Endometrial microvascular endothelial cells (primary cell): ENCODE measurements at regions not wholly inside any gene's neighbourhood (a gene's known extent, or its start where the extent isn't known, plus 50 kb on each side); places are given as distances from the start of the nearest gene placed in this dataset.

Source experiments
- in situ Hi-C: cut with HindIII; loops from 2 replicates; pipeline ENCODE4 v1.10.0; 2017; ENCODE audit warnings: low sequenced_read_pairs, low pct_unique_long_range_greater_than_20kb; ENCODE audit errors: inconsistent ontology term

DNA sequence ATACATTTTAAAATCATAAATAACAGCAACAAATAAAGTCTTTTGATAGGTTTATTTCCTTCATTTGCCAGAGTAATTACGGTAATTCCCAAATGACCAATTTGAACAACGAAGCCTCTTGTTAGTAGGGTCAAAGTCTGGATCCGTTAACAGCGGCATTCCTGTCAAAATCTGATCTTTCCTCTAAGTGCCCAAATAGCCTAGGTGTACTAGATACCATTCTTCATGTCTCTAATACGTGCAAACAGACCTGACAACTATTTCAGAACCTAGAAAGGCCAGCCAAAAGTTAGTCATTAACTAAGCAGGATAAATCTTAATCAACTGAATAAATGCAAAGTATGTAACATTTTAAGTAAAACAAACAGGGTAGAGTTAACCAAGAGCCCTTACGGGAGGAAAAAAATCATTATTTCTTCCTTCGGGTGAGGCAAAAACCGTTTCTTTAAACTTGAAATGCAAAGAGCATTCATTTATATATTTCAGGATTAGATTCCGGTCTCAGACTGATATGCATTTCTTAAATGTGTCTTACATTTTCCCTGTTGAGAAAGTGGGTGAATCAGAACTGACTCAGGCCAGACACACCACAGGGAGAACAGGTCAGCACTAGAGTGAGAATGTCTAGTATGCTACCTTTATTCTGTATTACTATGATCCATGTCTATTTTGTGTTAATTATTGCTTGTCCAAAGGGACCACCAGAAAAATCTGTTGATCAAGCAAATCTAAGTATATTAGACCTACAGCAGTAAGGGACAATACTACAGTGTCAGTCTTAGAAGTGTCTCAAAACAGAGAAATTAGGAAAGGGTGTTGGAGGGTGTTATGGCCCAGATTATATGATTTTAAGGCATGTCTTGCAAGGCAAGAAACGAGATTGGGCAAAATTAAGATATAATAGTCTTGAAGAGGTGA, 141.5 kb upstream of the NDUFV2 start:
- in situ Hi-C loops: no loop called here

DNA sequence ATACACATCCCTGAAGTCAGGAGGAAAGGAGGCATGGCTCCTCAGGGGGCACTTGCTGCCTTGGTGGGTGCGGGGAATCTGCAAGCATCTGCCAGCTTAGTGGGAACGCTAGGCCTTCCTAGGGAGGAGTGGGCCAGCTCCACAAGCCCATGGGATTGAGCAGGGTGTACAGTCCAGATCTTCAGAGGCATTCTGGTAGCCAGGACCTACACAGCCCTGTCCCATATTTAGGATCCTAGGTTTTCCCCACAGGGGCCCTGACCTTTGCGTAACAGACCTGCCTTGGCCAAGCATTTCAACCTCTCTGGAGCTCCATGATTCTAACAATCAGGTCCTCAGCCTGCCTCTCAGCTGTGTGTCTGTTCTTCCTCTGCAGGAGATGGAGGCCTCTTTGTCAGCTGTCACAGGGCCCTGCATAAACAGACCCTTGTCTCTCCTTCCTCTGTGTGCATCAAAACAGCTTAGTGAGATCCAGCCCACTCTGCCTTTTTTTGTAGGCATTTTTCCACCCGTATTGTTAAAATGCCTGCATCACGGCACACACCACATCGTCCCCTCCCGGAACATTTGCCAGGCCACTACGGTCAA, 140.2 kb upstream of the NDUFV2 start:
- in situ Hi-C loops: no loop called here

DNA sequence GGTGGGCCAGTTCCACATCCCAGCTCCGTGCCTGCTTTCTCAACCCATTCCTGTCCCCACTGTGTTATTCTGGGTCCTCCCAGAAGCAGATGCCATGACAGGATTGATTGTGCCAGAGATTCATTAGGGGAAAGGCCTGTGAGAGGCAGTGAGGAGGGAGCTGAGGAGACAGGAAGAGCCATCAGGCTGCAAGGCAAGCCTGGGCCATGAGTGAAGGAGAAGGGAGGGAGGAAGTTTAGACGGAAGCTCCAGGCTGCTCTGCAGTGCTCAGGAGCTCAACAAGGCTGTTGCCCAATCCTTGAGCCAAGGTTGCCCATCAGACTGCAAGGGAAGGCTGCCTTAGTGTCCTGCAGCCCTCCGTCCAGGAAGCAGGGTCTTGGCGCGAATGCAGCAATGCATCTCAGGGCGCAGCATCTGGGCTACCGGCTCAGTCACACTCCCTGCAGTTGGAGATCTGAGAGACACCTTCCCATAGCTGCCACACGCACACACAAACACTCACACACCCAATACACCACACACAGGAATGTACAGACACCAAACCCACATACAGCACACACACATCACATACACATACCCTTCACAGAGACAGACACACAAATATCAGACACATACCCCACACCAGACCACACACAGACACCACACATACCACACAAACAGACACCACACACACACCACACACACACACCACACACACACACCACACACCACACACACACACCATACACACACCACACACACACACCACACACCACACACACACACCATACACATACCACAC, 139.5 kb upstream of the NDUFV2 start:
- in situ Hi-C loops: no loop called here

DNA sequence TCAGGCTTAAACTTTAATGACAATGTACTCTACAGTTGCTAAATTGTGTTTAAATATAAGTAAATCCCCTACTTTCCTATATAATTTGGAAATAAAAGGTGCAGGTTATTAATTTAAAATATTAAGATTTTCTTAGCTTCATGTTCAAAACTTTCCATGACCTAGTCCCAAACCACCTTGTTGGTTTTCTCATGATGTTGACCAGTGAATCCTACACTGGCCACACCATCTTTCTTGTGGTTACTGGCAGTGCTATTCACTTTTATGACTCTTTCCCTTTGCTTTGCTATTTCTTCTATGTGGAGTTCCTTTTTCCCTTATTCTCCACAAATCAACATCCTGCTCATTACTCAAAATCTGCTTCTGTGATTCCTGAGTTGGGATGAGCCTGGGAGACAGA, 138.6 kb upstream of the NDUFV2 start:
- in situ Hi-C loops: no loop called here

DNA sequence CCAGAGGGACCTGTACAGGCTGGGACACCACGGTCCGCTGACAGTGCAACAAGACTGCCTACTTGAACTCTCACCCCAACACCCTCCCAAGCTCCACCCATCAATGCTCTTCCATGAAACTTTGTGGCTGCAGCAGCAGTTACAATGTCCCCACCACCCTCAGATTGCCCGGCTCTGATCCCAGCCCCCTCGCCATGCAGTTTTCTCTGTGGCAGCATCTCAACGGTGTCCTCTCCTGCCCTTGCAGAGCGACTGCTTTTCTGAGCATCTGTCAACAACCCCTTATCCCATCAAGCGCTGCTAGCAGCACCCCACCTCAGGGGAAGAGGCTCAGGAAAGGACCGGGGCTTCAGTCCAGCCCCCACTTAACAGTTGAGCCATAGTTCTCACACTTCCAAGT, 137.1 kb upstream of the NDUFV2 start:
- in situ Hi-C loops: no loop called here

DNA sequence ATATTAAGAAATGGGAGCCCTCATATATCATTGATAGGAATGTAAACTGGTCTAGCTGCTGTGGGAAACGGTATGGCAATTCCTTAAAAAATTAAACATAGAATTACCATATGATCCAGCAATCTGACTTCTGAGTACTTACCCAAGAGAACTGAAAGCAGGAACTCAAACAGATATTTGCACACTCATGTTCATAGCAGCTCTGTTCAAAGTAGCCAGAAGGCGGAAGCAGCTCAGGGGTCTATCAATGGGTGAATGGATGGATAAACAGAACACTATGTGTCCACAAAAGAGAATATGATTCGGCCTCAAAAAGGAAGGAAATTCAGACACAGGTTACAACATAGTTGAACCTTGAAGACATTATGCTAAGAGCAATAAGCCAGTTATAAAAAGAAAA, 135.7 kb upstream of the NDUFV2 start:
- in situ Hi-C loops: no loop called here

DNA sequence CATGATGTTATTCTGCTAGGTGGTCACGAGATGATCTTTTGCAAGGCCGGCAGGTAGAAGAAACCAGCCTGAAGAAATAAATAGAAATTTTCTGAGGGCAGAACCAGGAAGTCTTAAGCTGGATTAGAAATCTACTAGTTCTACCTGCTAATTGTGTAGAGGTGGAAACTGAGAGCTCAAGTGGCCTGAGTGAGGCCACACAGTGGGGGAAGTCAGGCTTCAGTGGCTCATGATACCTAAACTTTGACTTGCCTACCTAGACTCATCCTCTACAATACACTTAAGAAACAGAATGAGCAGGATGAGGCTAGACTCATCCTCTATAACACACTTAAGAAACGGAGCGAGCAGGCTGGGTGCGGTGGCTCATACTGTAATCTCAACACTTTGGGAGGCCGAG, 134.9 kb upstream of the NDUFV2 start:
- in situ Hi-C loops: no loop called here

DNA sequence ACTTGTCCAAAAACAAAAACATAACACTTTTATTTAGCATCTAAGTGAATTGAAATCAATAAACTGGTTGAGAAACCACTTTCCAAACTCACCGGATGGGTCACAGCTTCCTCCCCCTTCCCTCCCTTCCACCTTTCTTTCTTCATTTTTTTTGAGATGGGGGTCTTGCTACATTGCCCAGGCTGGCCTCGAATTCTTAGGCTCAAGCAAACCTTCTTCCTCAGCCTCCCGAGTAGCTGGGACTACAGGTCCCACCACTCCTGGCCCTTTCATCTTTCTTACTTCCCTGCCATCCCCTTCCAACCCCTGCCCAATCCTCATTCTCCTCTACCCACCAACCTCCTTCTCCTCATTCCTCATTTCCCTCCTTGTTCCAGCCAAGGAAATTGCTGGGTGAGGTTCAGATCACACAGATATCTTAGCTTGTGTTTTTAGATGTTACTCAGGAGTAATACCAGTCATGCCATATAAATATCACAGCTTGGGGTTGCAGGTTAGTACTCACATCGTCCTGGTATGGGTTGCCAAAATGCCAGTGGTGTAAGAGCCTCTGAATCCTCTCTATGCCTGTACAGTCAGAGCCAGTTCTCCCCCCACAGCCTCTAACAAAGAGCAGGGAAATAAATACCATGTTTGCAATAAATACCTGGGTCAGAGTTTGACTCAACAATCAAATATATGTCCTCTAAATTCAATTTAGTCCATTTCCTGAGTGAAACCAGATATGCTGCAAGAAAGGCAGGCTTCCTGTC, 132.7 kb upstream of the NDUFV2 start:
- in situ Hi-C loops: no loop called here

DNA sequence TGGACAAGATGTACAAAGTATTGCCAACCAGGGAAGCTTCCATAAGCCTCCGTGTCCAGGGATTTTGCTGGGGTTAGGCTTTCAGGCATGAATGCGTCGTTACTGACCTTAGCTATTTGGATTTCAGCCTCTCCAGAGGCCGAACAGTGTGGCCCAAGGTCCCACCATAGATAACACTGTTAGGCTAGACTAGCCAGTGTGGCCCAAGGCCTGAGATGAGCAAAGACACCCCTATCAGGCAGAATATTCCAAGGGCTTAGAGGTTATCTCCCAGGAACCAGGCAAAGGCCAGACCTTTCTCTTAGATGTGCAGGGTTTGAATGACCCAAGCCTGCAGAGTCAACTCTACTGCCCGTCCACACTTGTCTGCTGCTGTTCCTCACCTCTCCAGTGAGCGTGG, 131.7 kb upstream of the NDUFV2 start:
- in situ Hi-C loops: no loop called here

DNA sequence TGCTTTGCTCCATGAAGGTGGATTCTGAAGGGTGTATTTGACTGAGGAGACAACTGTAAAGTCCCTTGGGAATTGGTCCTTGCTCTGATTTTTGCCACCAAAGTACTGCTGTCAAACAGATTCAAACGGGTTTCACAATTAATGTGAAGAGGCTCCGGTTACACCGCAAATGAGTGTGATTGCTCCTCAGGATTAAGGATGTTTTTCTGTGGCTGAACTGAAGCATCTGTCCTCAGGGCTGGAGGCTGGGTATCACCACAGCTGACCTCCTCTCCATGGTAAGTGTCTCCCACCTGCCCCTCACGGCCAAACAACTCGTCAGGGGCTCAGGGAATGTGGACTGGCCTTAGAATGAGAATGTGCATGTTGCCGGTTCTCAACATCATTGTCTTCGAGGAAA, 130.4 kb upstream of the NDUFV2 start:
- in situ Hi-C loops: no loop called here

DNA sequence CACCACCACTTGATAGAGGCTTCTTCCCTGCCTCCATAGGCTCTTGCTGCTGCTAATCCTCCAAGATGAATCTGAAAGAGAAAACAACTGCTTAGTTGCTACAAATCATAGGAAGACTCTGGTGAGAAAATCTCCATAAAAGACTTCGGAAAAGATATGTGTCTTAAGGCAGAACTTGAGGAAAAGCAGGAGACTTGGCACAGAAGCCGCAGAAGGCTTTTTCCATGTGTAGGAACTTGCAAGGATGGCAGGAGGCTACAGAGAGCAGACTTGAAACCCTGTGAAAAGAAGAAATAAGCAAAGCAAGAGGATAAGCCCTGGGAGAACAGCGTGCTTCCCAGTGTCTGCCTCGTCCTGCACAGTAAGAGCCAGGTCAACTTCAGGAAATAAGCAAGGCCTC, 128.2 kb upstream of the NDUFV2 start:
- in situ Hi-C loops: no loop called here

DNA sequence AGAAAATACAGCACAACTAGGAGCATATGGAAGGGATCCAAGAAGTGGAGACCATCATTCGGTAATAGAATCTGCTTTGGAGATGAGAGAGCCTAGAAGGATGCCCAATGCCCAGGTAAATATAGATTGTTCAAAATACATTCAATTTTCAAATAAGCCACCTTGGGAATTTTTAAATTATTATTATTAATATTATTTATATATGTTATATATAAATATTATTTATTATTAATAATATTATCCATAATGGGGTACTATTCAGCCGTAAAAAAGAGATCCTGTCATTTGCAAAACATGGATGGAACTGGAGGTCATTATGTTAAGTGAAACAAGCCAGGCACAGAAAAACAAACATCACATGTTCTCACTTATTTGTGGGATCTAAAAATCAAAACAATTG, 127.8 kb upstream of the NDUFV2 start:
- in situ Hi-C loops: no loop called here

DNA sequence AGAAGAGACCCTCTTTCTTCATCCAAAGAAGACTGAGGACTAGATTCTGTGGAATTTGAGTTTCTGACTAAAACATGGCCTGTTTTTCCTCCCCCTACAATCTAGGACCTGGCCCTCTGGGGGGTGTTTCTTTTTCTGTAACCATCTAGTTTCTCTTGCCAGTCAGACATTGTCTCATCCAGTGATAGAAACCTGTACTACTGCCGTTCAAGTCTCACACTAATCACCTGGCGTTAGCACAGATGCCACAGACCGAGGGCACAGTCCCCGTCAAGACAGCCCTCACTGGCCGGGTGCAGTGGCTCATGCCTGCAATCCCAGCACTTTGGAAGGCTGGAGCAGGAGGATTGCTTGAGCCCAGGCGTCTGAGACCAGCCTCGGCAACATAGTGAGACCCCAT, 126.9 kb upstream of the NDUFV2 start:
- in situ Hi-C loops: no loop called here

DNA sequence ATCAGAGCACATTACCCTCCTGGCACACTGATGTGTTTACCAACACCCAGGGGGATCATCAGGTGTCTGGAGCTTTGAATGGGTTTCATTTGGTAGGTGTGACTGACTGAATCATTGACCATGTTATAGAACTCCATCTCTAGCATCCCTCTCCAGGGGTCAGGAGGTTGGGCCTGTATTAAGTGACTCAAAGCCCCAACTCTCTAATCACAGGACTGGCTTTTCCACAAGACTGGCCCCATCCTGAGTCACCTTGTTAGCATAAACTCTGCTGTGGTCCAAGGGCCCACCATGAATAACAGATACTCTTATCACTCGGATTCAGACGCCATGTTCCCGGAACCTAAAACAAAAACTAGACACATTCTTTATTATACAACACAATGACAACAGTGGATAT, 125.9 kb upstream of the NDUFV2 start:
- in situ Hi-C loops: no loop called here

DNA sequence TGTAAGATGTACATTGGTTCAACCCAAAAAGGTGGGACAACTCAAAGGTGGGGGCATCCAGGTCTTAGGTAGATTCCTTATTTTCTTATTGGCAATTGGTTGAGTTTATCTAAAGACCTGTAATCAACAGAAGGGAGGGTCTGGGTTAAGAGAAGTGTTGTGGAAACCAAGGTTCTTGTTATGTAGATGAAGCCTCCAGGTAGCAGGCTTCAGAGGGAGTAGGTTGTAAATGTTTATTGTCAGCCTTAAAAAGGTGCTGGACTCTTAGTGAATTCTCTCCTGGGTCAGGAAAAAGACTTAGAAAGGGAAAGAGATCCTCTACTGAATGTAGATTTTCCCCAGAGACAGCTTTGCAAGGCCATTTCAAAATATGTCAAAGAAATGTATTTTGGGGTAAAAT, 125.3 kb upstream of the NDUFV2 start:
- in situ Hi-C loops: no loop called here

DNA sequence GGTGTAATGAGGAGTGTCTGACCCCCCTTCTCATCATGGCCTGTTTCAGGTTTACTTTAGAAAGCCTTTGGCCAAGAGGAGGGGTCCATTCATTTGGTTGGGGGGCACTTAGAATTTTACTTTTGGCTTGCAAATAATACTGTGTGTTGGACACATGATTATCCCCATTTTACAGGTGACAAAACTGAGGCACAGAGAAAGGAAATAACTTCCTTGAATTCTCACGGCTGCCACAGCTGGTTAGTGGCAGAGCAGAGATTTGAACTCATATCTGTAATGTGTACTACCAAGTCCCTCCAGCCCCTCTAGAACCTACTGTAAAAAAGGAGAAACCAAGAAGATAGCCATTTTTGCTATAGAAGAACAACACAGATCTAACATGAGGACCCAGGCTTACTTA, 124.8 kb upstream of the NDUFV2 start:
- in situ Hi-C loops: no loop called here

DNA sequence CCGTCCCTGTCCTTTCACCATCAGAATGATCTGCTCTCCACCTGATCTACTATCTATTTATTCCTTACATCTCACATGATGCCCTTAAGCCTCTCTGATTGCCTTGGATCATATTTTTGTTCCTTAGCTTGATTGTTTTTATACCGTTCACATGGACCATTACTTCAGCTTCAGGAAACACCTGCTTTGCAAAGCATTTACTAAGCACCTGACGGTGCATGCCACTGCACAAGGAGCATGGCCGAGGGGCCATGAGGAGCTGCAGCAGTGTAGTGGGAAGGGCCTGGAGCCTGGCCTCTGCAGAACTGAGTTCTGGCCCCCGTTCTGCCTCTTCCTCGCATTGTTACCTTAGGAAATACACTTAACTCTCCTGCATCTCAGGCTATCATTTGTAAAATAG, 124.1 kb upstream of the NDUFV2 start:
- in situ Hi-C loops: no loop called here

DNA sequence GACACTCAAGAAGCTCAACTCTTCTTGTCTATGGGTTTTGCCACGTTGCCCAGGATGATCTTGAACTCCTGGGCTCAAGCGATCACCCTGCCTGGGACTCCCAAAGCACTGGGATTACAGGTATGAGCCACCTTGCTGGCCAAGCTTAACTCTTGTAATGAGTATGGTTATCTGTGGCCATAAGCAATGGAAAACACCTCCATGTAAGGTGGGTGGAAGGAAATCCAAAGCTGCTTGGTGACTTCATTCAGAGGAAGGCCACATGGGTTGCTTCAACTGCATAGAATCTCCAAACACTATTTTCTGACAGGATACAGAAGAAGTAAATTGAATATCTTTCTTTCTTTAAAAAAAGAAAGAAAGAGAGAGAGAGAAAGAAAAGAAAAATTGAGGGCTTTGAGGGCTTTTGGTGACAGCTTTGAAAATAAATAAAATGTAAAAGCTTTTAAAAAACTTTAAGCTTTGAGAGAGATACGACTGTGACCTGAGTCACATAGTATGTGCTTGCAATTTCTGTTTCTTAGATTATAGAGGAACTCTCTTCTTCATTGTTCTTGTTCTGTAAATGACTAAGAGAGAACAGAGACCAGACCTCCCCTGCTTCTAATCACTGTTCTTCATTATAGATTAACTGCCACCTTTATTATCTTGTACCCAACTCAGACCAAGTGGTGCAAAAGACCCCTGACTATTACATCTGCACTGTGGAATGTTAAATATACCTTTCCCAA, 123.1 kb upstream of the NDUFV2 start:
- in situ Hi-C loops: no loop called here

DNA sequence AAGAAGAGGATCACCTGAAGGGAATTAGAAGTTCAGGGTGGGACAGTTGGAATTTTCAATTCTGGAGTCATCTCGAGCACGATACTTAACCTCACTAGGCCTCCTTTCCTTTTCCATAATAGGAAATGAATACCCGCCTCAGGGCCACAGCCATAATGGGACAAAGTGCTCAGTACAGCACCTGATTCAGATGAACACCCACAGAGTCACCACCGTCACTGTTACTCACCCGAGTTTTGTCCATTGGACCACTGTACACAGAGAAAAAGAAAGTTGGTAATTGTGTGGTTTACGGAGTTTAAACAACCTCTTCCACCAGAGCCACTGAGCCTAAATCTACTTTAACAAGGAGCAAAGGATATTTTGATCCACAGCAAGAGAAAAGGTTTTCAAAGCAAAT, 122.0 kb upstream of the NDUFV2 start:
- in situ Hi-C loops: loop anchor here (10.0 kb wide), 1 partner anchor 286 kb away; no protein-coding TSS in a partner anchor
